Heart left ventricle (tissue), 16 donors: ENCODE measurements at regions not wholly inside any gene's neighbourhood (a gene's known extent, or its start where the extent isn't known, plus 50 kb on each side); places are given as distances from the start of the nearest gene placed in this dataset.

Experiments
- ATAC-seq, 4 donors: fragments of 200-7000 bp; cut with Tn5 transposase; one replicate each; pipeline ENCODE4 v1.9.1; 2020 to 2022; ENCODE audit warnings: moderate library complexity in 4 of 4, mild to moderate bottlenecking in 3 of 4, moderate number of reproducible peaks in 1 of 4
- DNase-seq, 5 donors: peaks; one replicate each; pipeline ENCODE4 v3.0.0-alpha.2; 2020
- H3K27ac ChIP-seq, 12 donors: fragments of 200-600 bp; sonication (generic) in 4 of 12; one replicate each; pipeline versions ENCODE4 v1.5.0 to v1.8.0; 2016 to 2022; ENCODE audit warnings: mild to moderate bottlenecking in 2 of 12
- H3K27me3 ChIP-seq, 9 donors: fragments of 200-600 bp; sonication (generic) in 2 of 9; one replicate each; pipeline versions ENCODE4 v1.5.1 to v1.8.0; 2016 to 2022; ENCODE audit warnings: mild to moderate bottlenecking in 3 of 9
- H3K36me3 ChIP-seq, 9 donors: fragments of 200-600 bp; sonication (generic) in 2 of 9; one replicate each; pipeline versions ENCODE4 v1.5.0 to v1.8.0; 2018 to 2022; ENCODE audit warnings: mild to moderate bottlenecking in 2 of 9
- H3K4me1 ChIP-seq, 12 donors: fragments of 200-600 bp; sonication (generic) in 4 of 12; one replicate each; pipeline versions ENCODE4 v1.5.0 to v1.8.0; 2016 to 2022; ENCODE audit warnings: mild to moderate bottlenecking in 3 of 12
- H3K4me3 ChIP-seq, 12 donors: fragments of 200-600 bp; sonication (generic) in 4 of 12; one replicate each; pipeline versions ENCODE4 v1.5.0 to v1.8.0; 2017 to 2022; ENCODE audit warnings: mild to moderate bottlenecking in 9 of 12, moderate library complexity in 4 of 12
- H3K9me3 ChIP-seq, 12 donors: fragments of 200-600 bp; sonication (generic) in 4 of 12; one replicate each; pipeline versions ENCODE4 v1.5.0 to v1.8.0; 2016 to 2022; ENCODE audit warnings: mild to moderate bottlenecking in 1 of 12
- CTCF ChIP-seq, 12 donors: fragments of 200-600 bp; sonication (generic) in 4 of 12; IDR thresholded peaks; one replicate each; pipeline versions ENCODE4 v1.5.0 to v1.8.0; 2018 to 2022; ENCODE audit warnings: antibody characterized with exemption in 12 of 12, mild to moderate bottlenecking in 5 of 12
- POLR2A ChIP-seq, 2 donors: fragments of 450-650 bp; IDR thresholded peaks; one replicate each; pipeline ENCODE4 v1.6.1; 2017; ENCODE audit warnings: antibody characterized with exemption in 2 of 2, mild to moderate bottlenecking in 2 of 2, moderate library complexity in 2 of 2
- WGBS, 4 donors: extraction: QIAGEN DNeasy Blood & Tissue Kit in 2 of 4; methylation state at CpG; one replicate each; pipeline versions ENCODE4 v1.1.5 to v1.1.7; 2013 to 2018; 5-methylcytosine and 5-hydroxymethylcytosine counted together
- intact Hi-C, 10 donors: fragments of 100-400 bp; cut with DNase I; formaldehyde crosslinking; loops; one replicate each; pipeline versions ENCODE4 v1.11.1 to v1.14.2; 2022
- donor health status: ischemic (EF 13 %, LVEDD 7.1; RV severe dilation, severe dysfunction).
- donor health status: healthy with polysubstance abuse.
- donor health status: DM: no; HTN: yes; CAD: no.
- donor health status: DM: no; HTN: no; CAD: no.
- donor health status: ischemic (EF 25% LVEDD 6.9; RV normal size, moderate dysfunction).
- donor health status: ischemic (EF 25% LVEDD 5.7; RV mildly dilated, moderate dysfunction).
- donor health status: healthy.
- donor health status: DM: yes; HTN: yes; CAD: no.
- donor health status: ischemic (EF 35%, LVEDD 5.7; RV mildly dilated, moderate dysfunction).
- donor health status: nonischemic (EF 11% LVEDD 7.7; RV severe dilation, severe dysfunction).
- donor health status: DM: yes; HTN: yes; CAD: no.
- donor health status: PGD.
- donor health status: ischemic (EF 29% LVEDD 5.4; RV normal size, mild dysfunction).
- donor health status: nonischemic (EF 23%, LVEDD 6.1; RV moderate dilation, normal function).

GRCh38 chr12:93054021-93054420, 124.9 kb upstream of the EEA1 start:
- H3K27me3 ChIP-seq = no peaks in the 10 kb centered on the region
- intact Hi-C loops = no loop called here
- DNase-seq (no peak), ATAC-seq (no peak)
- H3K27ac ChIP-seq = no peak overlapping the region
- no peaks in the 10 kb centered on the region for H3K9me3 ChIP-seq
- TF ChIP-seq CTCF (IDR thresholded peaks at IDR 0.05) = no peak
- TF ChIP-seq POLR2A (IDR thresholded peaks at IDR 0.05) = no peak
- H3K4me3 ChIP-seq = no peak overlapping the region
- peaks cover 0 to 12% (median 0%) of the 10 kb centered on the region in 12 donors for H3K4me1 ChIP-seq
- no peaks in the 10 kb centered on the region for H3K36me3 ChIP-seq

DNA sequence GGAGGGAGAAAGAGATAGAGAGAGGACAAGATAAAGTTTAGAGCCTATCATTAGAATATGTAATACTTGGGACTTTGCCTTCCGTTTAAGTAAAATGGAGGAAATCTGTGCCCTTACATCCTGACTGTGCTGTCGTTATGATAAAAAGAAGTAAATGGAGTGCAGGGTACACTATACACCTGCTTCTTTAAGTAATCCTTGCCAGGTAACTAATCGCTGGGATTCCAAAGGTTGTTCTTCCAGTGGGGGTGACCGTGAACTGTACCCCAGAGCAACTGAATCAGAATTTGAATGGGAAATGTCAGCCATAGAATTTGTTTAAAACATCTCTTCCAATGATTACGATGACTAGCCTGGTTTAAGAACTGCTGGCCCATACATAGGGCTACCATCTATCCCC, 126.1 kb upstream of the EEA1 start:
- WGBS, 4 donors = 84 to 94% (median 88%) methylated on average over 5 of the region's 5 CpGs
- no peak for DNase-seq
- intact Hi-C loops = no loop called here
- TF ChIP-seq CTCF (IDR thresholded peaks at IDR 0.05) (no peak), POLR2A (IDR thresholded peaks at IDR 0.05) (no peak)
- Histone ChIP-seq H3K27me3 (no peaks in the 10 kb centered on the region), H3K36me3 (no peaks in the 10 kb centered on the region), H3K4me3 (no peak overlapping the region), H3K9me3 (no peaks in the 10 kb centered on the region), H3K4me1 (peaks cover 0 to 11% (median 4%) of the 10 kb centered on the region in 12 donors), H3K27ac (no peak overlapping the region)
- no peak for ATAC-seq

GRCh38 chr12:93056971-93057535, 128.0 kb upstream of the EEA1 start:
- ATAC-seq = no peak
- Histone ChIP-seq H3K36me3 (no peaks in the 10 kb centered on the region), H3K9me3 (no peaks in the 10 kb centered on the region), H3K4me3 (no peak overlapping the region), H3K4me1 (peaks cover 0 to 27% (median 19%) of the 10 kb centered on the region in 12 donors), H3K27ac (no peak overlapping the region), H3K27me3 (no peaks in the 10 kb centered on the region)
- TF ChIP-seq POLR2A (IDR thresholded peaks at IDR 0.05) (no peak), CTCF (IDR thresholded peaks at IDR 0.05) (no peak)
- 60 to 78% (median 64%) methylated on average over 4 of the region's 4 CpGs for WGBS, 4 donors
- intact Hi-C loops = no loop called here
- no peak for DNase-seq

DNA sequence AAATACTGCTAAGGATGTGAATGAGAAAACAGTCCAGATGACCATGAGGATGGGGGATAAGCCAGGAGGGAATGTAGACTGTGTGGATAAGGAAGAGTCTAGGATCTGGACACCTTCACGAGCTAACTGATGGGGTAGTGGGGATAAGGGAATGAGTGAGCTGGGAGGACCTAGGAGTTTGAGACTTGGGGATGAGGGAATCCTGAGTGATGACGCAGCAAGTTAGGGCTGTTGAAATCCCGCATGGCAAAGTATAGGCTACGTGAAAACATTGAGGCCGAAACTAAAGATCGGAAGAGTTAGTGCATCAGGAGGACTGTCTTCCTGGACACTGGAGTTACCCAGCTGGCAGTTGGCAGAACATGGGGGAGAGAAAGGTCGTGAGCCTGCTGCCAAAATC, 129.2 kb upstream of the EEA1 start:
- Histone ChIP-seq H3K27ac (no peak overlapping the region), H3K36me3 (no peaks in the 10 kb centered on the region), H3K4me3 (no peak overlapping the region), H3K27me3 (no peaks in the 10 kb centered on the region), H3K9me3 (no peaks in the 10 kb centered on the region), H3K4me1 (peaks cover 0 to 30% (median 23%) of the 10 kb centered on the region in 12 donors)
- no peak for TF ChIP-seq CTCF (IDR thresholded peaks at IDR 0.05)
- no peak for TF ChIP-seq POLR2A (IDR thresholded peaks at IDR 0.05)
- 71 to 90% (median 76%) methylated on average over 7 of the region's 7 CpGs for WGBS, 4 donors
- ATAC-seq = no peak
- intact Hi-C loops = no loop called here
- no peak for DNase-seq
